ENCODE measurements at regions not wholly inside any gene's neighbourhood (a gene's known extent, or its start where the extent isn't known, plus 50 kb on each side); places are given as distances from the start of the nearest gene placed in this dataset.

- TF ChIP-seq CTCF (CRISPR knock-in tag; IDR thresholded peaks at IDR 0.05) (no peak), POLR2A (IDR thresholded peaks at IDR 0.05; ENCODE audit: insufficient read depth in 1 of 2, low read depth in 2 of 2, low read length in 2 of 2) (no peak), EP300 (IDR thresholded peaks at IDR 0.05; ENCODE audit: low read depth in 2 of 2, low read length in 2 of 2) (no peak; a peak in 1 of 4 replicates), EP300 (CRISPR knock-in tag; IDR thresholded peaks at IDR 0.05; ENCODE audit: borderline replicate concordance) (no peak)
- TF ChIP-seq, protein P1, sequence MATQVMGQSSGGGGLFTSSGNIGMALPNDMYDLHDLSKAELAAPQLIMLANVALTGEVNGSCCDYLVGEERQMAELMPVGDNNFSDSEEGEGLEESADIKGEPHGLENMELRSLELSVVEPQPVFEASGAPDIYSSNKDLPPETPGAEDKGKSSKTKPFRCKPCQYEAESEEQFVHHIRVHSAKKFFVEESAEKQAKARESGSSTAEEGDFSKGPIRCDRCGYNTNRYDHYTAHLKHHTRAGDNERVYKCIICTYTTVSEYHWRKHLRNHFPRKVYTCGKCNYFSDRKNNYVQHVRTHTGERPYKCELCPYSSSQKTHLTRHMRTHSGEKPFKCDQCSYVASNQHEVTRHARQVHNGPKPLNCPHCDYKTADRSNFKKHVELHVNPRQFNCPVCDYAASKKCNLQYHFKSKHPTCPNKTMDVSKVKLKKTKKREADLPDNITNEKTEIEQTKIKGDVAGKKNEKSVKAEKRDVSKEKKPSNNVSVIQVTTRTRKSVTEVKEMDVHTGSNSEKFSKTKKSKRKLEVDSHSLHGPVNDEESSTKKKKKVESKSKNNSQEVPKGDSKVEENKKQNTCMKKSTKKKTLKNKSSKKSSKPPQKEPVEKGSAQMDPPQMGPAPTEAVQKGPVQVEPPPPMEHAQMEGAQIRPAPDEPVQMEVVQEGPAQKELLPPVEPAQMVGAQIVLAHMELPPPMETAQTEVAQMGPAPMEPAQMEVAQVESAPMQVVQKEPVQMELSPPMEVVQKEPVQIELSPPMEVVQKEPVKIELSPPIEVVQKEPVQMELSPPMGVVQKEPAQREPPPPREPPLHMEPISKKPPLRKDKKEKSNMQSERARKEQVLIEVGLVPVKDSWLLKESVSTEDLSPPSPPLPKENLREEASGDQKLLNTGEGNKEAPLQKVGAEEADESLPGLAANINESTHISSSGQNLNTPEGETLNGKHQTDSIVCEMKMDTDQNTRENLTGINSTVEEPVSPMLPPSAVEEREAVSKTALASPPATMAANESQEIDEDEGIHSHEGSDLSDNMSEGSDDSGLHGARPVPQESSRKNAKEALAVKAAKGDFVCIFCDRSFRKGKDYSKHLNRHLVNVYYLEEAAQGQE (IDR thresholded peaks at IDR 0.05; ENCODE audit: borderline replicate concordance in 1 of 2, low read depth in 1 of 2, low read length in 2 of 2): no peak
- TF ChIP-seq, protein P2, sequence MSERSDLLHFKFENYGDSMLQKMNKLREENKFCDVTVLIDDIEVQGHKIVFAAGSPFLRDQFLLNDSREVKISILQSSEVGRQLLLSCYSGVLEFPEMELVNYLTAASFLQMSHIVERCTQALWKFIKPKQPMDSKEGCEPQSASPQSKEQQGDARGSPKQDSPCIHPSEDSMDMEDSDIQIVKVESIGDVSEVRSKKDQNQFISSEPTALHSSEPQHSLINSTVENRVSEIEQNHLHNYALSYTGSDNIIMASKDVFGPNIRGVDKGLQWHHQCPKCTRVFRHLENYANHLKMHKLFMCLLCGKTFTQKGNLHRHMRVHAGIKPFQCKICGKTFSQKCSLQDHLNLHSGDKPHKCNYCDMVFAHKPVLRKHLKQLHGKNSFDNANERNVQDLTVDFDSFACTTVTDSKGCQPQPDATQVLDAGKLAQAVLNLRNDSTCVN (CRISPR knock-in tag; IDR thresholded peaks at IDR 0.05; ENCODE audit: borderline replicate concordance): peak; percentile 40; the same call in 1 of the 2 replicates
These were observed 133.9 kb upstream of the NEDD9 start for GRCh38 chr6:11366183-11366933.

All from HepG2 (cell line).